GM18511 (cell line): ENCODE measurements at regions not wholly inside any gene's neighbourhood (a gene's known extent, or its start where the extent isn't known, plus 50 kb on each side); places are given as distances from the start of the nearest gene placed in this dataset.

Experiments
- ATAC-seq: cut with Tn5 transposase; IDR thresholded peaks from one replicate; pipeline ENCODE4 v1.9.1; 2021; ENCODE audit warnings: mild to moderate bottlenecking, moderate library complexity; ENCODE audit not compliant: unreplicated experiment

DNA sequence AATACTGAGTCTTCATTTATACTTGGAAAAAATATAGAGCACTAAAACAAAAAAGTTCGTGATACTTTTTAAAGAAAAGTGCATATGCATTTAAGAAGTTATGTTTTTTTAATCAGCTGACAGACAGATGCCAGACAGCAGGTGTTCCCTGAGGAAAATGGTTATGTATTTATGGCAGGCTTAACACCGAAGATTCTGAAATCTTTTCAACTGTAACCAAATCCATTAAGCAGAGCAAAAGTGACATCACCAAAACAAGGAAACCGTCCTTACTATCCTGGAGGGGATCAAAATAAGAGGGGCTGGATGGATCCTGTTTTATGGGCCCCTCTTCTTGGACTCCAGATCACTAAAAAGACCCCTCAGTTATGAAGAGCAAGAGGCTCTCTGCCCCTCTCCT is 404.9 kb upstream of the ADAMTS16 start:
- ATAC-seq: no peak

DNA sequence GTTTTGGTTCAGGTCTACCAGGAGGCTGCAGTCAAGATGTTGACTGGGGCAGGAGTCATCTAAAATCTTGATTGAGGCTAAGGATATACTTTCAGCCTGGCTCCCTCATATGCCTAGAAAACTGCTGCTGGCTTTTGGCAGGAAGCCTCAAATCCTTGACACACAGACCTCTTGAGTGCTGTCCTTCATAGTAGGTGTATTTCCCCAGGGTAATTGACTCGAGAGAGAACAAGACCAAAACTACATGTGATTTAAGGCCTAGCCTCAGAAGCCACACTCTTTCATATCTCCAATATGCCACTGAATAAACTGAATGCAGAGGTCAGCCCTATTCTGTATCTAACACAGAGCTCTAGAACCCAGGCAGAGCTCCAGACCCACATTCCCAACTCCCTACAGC is 402.3 kb upstream of the ADAMTS16 start:
- no peak for ATAC-seq

DNA sequence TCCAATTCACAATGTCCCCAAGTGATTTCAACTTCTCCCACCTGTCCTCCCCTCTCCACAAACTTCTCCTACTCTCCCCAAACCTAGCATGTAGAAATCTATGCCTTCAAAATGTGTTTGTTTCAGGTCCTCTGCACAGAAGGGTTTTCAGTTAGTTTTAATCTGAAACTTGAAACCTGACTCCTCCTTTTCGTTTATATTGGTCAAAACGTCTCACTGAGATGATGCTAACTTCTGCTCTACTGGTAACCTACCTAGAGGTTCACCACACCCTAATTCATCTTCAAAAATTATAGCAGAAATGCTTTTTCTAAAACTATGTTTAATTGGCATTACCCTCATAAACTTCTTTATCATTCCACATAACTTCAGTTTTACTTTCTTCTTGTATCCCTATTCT is 401.8 kb upstream of the ADAMTS16 start:
- ATAC-seq: no peak

DNA sequence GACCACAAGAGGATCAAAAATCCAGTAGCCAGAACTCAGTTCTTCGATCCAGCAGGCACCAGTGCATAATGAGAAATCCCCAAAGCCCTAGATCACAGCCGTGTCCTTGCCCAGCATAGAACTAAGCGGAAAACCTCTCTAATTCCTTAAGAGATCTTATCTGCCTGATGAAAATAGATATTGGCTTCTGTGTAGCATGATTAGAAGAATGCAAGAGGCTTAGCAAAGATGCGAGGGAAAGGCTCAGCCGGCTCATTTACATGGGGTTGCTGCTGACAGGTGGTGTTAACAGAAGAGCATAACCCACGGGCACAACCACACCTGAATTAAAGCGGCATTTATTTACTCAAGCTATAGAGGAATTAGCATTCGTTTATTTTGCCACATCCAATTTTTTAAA is 400.0 kb upstream of the ADAMTS16 start:
- no peak for ATAC-seq

DNA sequence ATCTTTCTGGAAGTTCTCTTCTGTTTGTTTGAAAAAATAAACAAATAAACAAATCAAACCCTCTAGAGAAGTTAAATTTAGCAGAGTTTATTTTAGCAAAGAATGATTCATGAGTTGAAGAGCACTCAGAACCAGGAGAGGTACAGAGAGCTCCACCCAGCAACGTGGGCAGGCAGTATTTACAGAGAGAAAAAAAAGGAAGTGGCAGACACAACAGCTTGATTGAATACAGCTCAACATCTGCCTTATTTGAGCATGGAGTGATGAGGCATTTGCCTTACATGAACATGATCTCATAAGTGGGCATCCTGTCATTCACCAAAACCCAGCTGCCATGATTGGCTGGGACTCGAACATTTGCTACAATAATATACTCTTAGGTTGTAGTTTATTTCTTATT is 381.6 kb upstream of the ADAMTS16 start:
- no peak for ATAC-seq

DNA sequence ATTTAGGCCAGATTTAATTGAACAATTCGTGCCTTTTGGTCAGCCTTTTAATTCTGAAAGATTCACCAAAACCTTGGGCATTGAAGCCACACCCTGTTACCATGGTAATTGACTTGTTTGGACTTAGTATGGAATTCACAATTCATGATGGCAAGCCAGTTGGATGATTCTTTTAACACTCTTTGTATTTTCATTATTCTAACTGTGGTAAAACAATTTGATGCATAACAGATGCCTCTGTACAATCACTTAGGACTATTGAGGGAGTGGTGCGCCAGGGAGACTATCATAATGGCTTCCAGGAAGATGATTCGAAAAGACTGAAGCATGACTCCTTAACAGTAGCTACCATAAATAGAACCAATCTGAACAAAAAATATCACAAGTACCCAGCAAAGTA is 381.1 kb upstream of the ADAMTS16 start:
- no peak for ATAC-seq

DNA sequence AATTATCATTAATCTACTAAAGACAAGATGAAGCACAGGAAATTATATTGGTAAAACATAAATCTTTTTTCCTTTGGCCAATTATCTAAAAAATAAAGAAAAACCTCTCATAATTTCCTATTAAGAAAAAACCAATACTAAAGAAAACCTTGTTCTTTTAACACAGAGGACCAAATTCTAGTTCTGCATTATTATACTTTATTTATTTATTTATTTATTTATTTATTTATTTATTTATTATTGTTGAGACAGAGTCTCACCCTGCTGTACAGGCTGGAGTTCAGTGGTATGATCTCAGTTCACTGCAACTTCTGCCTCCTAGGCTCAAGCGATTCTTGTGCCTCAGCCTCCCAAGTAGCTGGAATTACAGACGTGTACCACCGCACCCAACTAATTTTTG is 377.8 kb upstream of the ADAMTS16 start:
- ATAC-seq: no peak

DNA sequence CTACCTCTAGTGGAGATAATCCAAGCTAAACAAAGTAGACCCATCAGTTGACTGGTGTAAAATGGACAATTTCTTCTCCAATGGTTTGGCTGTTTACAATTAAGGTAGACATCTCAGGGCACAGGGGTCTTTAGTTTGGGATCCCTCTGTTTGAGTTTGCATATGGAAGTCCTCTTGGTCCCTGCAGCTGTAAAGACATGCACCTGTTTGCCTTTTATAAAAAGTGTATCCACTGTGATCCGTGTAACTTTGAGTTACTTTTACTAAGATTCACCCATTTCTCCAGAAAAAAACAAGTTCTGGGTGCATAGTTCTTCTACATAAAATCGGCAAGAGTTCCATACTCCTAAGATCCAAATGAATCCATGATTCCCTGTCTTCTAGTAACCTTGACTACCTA is 374.7 kb upstream of the ADAMTS16 start:
- no peak for ATAC-seq

DNA sequence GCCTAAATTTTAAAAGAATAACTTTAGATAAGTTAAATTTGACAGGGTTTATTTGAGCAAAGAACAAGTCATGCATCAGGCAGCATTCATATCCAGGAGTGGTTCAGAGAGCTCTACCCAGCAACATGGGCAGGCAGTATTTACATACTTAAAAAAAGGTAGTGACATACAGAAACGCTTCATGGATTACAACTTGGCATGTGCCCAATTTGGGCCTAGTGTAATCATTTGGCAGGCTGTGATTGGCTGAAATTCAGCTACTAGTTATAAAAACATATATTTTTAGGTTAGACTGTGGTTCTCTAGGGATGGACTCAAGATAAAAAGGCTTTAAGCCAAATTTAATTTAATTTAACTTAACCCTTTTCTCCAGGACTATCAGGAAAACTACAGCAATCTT is 374.0 kb upstream of the ADAMTS16 start:
- ATAC-seq: no peak

DNA sequence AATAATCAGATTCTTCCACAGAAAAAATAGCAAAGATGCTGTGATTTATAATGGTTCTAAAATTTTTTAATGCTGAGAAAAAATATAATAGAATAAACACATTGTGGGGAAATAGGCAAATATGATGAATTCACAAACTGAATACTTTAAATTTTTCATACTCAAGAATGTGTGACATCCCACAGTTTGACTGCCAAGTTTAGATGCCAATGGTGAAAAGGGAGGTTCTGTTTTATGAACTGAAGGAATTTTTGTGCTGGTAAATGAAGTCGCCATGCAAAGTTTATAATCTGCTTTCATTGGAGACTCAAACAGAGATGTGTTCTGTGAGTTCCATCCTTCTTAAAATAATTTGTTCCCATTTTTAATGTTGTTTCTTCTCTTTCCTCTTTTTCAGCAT is 367.5 kb upstream of the ADAMTS16 start:
- ATAC-seq: no peak

DNA sequence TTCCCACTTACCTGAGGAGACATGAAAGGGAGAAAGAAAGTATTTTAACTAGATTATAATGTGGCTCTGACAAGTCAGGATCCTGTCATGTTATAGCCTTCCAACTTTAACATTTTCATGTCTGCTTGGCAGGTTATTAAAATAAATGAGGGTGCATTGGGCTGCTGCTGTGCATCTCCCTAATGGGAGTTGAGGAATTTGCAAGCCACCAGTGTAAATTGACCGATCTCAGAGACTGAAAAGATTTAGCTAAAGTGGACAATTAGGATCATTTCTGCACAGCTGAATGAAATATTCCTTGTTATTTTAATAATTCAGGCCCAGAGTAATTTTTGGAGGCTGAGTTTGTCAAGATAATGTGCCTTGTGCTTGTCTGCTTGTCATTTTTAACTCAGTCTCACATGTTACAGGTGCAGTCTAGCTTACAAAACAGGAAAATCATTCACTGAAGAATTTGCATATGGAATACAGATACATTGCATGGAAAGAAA is 366.3 kb upstream of the ADAMTS16 start:
- no peak for ATAC-seq

DNA sequence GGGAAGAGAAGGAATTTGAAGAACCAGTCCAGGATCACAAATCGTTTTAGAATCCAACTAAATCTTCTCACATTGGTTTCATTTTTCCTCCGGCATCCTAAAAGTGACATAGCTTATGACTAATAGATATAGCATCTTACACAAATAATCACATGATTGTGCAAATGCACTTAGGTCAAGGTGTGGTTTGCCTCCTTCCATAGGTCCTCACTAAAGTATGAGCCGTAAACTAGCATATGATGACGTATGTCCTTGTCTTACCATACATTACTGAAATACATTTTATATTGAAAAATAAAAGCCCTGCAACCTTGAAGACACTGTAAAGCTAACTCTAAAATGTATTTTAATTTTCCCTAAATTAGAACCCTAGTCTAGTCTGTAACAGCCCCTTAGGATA is 362.7 kb upstream of the ADAMTS16 start:
- no peak for ATAC-seq

DNA sequence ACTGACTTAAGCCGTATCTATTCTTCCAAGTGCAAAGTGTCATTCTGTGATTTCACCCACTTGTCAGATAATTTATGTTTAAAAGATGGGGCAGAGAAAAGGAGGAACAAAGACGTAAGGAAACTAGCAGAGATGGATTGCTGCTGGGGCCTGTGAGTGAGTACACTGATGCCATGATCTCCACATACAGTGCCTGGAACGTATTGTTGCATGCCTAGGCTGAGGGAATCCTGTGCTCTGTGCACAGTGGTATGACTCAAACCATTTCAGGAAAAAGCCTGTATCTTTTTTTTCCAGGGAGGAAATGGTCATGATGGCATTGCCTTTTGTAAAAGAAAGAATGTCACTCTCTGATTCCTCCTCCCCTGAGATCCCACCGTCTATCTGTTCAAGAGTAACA is 359.5 kb upstream of the ADAMTS16 start:
- no peak for ATAC-seq

DNA sequence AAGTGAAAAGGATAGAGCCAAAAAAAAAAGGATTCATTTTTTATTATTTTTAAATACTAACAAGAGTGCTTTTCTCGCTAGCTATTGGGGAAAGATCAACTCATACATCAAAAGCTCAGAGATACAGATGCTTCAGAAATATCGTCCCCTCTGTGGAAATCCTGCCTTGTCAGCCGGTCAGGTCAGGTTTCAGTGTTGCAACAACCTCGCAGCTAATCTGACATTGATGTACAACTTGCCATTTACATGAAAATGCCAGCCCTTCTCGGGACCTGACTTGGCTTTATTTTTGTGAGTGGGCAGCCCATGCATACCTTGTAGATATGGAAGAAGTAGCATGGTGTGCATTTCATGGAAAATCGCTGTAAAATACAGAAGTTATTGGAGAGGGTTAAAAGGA is 358.8 kb upstream of the ADAMTS16 start:
- ATAC-seq: no peak

DNA sequence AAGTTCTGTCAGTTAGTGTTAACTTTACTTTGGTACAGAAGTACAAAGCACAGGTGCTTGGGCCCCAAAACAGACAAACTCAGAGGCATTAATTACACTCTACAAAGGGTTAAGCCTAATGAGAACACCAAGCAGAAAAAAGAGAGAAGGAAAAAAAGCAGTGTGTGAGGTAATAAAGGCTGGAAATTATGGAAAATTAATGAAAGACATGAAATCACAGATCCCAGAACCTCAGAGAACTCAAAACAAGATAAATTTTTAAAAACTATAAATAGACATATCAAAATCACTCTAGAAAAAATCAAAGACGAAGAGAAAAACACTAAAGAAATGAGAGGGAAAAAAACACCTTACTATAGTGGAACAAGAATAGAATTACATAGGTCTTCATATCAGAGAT is 354.2 kb upstream of the ADAMTS16 start:
- no peak for ATAC-seq

DNA sequence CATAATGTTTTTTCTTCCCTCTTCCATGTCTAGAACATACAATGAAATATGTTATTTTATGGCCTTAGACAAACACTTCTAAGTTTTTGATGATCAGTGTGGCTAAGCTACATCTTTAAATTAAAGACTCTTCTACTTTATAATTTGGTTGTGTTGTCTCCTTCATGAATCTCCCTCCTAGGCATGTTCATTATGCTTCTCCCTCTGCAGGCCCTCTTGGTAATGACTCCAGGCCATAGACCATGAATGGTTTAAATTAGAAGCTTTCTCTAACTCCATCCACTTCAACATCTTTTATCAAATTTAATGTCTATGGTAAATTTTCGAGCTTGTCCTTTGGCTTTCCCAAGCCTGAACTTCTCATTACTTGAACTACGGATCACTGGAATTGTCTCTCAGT is 342.7 kb upstream of the ADAMTS16 start:
- ATAC-seq: no peak

DNA sequence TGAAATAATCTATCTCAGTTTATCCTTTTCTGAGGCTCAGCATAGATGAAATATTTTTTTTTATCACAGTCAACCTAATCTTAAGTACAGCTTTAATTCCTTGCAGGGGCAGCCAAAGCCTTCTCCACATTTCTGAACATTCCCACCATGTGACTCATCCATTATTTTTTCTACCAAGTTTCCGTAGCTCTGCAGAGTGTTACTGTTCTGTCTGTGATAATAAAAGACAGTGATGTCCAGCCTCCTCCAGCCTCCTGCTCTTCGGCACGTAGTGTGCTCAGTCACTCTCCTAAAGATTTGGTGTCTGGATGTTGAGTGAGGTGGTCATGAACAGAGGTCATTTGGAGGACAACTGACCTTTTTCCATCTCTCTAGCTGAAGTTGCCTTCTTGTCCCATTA is 338.1 kb upstream of the ADAMTS16 start:
- no peak for ATAC-seq

DNA sequence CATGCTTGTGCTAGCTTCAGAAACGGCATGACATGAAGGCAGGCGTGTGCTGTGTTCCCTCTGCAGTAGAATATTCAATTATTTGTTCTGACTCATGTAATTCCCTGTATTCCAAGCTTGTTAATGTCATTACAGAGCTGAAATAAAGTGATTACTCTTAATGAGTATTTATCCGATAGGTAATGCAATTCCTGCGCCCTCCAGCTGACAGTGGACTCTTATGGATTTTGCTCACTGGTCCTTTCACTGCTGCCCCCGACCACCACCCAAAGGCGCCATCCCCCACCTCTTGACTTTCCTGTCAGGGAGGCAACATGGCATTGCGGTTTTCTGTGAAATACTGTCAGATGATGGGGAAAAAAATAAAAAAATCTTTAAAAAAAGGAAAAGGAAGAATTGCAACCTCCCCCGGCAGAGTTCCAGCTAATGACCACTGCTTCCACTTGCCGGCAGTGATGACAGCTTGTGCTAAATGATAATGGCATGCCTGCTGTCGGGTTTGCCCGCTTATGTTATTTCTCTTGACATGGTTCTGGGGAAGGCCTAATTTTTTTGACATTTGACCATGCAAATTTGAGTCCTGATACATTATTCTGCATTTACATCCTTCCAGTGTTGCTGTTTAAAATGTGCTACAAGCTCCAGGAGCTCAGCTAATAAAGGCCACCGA is 335.3 kb upstream of the ADAMTS16 start:
- ATAC-seq: no peak

DNA sequence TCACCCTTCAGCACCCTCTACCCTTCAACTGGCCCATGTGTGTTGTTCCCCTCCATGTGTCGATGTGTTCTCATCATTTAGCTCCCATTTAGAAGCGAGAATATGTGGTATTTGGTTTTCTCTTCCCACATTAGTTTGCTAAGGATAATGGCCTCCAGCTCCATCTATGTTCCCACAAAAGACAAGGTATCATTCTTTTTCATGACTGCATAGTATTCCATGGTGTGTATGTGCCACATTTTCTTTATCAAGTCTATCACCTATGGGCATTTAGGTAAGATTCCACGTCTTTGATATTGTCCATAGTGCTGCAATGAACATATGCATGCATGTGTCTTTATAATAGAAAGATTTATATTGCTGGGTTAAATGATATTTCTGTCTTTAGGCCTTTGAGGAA is 325.1 kb upstream of the ADAMTS16 start:
- ATAC-seq: no peak

DNA sequence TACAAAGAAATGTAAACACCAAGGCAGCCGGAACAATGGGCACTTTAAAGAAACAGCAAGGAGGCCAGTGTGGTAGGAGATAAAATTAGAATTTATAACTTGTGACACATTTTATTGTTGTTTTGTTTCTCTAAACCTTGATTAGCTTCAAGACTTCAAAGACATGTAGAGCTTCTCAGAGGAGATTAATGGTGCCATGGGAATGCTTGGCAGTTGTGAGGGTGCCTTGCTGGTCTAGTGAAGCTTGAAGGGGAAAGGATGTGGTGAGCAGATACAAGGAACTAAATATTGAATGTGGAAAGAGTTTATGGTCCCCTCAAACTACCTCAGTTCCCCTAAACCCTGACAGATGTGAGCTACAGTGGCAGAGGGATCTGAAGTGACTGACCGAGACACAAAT is 322.4 kb upstream of the ADAMTS16 start:
- ATAC-seq: no peak

DNA sequence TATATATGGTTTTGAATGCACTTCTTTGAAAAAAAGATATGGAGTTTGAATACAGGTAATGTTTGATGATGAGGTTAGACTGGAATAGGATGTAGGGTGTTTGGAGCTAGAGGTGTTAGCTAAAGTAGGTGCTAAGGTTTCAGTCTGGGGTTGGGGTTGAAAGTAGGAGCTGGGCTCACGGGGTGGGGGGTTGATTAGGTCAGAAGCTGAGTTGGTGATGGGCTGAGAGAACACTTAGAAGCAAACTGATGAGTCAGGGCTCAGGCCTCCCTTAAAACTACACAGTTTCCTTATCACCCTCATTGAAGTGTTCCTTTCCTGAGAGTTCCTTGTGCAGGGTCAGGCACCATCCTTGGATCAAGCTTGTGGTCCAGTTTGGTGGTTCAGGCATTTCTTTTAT is 308.8 kb upstream of the ADAMTS16 start:
- ATAC-seq: no peak

DNA sequence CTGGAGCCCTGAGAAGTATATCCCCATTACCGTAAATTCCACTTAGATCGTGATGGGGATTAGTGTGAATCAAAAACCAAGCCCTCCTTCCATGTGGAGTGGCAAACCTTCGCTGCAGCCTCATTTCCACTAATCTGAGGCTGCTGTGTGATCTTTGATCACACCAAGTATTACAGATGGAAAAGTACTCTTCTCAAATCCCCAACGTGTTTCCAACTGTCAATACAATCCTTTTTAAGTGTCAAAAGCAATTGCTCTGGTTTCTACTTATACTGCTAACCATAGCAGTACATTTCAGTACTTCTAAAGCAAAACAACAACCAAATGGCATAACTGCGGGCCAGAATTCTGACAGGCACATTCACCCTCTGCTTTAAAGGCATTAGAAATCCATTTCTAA is 307.7 kb upstream of the ADAMTS16 start:
- no peak for ATAC-seq

DNA sequence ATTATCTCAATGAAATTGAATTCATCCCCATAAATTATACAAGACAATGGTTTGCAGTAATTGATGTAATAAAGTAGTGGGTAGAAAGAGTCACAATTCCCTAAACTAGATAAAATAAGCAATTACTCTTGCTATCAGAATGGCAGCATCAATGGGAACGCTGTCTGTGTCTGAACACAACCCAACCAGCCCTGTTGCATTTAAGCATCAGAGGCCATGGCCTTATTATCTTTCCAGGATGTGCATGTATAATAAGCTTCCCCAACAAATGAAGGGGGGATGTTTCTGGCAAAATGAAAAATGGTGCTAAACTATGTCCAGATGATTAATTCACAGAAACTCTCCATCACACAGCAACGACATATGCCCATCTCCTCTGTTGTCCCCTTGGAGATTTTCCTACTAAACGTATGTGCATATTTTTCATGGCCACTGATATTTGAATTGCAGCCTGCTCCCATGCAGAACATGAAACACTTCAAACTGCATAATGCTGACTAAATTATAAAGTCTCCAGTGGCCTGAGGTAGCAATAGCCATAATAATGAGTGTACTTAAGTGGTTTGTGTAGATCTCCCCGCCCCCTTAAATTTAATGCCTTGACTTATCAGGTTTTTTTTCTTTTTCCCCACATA is 306.9 kb upstream of the ADAMTS16 start:
- ATAC-seq: no peak
